ENCODE measurements at regions not wholly inside any gene's neighbourhood (a gene's known extent, or its start where the extent isn't known, plus 50 kb on each side); places are given as distances from the start of the nearest gene placed in this dataset.
"Not testable (repeated sequence)": the region's sequence is repeated elsewhere in the genome, so short reads cannot be mapped to it uniquely, and the experiment has no call there.

DNA sequence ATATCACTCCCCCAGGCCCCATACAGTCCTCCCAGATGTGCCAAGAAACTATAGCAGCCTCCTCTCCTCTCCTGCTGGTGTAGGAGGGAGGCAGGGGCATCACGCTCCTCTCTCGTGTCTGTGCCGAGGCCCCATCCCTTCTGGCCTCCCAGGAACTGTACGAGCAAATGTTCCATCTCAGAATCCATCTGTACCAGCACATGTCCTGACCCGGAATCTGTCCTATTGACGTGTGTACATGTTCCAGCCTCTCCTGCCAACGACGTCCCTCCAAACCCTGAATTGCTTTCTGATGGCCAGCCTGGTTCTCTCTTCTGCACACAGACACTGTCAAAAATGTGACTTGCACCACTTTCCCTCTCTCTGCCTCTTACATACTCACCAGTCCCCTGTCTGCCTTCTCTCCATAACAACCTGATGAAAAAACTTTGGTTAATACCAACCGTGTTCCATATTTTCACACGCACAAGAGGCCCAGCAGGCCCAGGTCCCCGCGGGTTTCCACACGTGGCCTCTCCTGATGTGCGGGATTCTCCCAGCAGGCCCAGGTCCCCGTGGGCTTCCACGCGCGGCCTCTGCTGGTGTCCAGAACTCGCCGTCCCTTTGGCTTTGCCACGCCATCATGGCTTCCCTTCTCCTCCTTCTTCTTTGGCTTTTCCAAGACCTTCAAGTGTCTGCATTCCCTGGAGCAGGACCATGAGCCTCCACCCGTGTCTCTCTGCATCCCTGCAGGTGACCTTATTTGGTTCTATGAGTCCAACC lies 125.2 kb upstream of the THBS2 start:
- no peak for DNase-seq

DNA sequence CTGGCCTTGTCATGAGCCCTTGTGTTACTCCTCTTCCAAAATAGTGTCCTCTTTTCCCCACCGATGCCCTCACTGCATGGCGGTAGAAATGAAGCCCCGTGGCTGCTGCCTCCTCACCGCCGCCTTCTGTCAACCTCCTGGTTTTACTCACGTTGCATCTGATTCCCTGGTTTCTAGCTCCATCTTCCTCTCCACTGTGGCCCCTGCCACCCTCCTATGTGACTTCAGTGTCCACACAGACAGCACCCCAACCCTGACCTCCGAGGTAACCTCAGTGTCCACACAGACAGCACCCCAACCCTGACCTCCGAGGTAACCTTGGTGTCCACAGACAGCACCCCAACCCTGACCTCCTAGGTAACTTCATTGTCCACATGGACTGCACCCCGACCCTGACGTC lies 122.8 kb upstream of the THBS2 start:
- DNase-seq = no peak

DNA sequence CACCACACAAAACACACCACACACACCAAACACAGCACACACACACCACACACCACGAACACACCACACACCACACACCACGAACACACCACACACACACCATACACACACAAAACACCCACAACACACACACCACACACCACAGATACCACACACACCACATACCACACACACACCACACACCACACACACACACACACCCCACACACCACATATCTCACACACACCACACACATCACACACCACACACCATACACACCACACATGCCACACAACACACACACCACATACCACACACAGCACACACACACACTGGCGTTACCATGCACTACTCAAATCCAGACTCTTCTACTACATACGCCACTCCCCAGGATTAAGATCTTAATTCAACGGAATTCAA lies 118.9 kb upstream of the THBS2 start:
- DNase-seq = no peak

DNA sequence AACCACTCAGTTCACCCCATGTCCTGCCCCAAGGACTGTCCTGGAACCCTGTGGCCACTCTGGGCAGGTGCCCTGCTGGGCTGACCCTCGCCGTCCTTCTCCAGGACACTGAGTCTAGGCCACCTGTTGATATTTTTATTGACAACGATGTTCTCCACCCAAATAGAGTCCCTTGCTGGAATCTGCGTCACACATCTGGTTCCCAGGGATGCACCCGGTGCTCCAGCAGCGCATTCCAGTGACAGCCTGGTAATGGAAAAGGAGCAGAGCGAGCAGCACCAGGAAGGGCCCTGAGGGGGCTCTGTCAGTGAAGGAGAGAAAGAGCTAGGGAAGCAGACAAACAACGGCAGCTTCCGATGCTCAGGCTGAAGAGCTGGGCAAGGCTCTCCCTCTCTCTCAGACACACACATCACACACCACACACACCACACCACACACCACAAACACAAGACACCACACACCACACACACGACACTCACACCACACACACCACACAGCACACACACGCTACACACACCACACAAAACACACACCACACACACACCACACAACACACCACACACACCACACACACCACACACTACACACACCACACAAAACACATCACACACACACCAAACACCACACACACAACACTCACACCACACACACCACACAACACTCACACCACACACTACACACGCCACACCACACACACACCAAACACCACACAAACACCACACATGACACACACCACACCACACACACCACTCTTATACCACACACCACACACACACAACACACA lies 117.9 kb upstream of the THBS2 start:
- DNase-seq = no peak

DNA sequence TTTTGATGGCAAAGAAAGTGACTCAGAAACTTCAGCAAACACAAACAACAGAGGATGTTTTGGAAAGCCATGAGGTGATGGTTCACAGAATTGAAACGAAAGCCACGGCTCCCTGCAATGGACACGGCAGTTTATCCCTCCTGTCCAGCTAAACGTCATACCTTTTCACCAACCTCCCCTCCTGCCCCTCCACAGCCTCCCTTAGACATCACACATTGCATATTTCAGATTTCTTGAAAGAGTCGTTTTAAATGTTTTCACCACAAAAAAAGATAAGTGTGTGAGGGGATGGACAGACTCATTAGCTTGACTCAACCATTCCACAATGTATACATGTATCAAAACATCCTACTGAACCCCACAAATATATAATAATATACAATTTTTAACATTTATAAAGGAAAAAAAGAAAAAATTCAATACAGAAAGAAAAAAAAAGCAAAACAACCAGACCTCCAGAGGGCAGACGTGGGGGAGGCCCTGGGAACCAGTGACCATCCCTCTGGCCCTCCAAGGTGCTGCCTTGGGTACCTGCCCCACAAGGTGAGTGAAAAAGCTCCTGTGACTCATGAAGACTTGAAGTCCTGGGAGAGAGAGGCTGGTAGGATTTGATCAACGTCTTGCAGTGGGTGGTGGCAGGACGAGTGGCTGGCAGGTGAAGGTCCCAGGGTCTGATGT lies 117.2 kb upstream of the THBS2 start:
- DNase-seq = no peak

DNA sequence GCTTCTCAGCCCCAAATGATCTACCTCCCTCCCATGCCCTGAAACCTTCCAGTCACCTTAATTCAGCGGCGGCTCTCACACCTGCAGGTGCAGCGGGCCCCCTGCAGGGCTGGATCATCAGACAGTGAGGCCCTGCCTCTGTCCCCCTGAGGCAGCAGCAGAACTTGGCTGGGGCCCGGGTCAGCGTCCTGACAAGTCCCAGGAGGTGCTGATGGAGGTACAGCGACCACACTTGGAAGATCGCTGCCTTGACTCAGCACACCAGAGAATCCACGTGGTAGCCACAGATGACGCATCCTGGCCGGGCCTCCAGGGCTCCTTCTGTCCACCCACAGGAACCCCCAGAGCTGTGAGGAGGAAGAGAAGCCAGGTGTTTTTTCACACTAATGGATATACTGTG lies 116.4 kb upstream of the THBS2 start:
- DNase-seq = no peak

DNA sequence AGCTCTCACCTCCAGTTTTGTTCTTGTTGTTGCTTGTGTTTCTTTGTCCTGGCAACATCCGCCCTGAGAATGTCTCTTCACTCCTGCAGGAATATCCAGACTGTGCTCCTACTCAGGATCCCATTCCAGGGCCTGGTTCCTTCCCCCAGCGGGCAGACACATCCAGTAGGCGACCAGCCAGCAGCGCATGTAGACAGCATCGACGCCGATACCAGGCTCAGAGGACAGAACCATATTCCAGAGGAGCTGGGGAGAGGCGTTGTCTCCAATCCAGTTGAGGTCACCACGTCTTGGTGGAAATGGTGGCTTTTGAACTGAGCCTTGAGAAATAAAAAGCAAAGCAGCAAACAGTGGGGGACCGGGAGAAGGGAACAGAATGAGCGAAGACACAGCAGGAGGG lies 114.6 kb upstream of the THBS2 start:
- no peak for DNase-seq

DNA sequence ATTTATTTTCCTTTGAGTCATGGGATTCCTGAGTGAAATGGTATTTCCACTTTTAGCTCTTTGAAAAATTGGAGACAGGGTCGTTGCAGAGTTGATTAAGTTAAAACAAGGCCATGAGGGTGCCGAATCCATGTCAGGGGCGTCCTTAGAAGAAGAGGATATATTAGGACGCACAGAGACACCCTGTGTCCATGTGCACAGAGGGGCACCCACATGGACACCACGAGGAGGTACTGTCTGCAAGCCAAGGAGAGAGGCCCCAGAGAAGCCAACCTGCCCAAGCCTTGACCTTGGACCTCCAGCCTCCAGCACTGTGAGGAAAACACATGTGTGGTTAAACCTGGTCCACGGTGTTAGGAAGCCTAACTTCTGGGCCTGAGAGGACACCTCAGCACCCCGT lies 113.9 kb upstream of the THBS2 start:
- no peak for DNase-seq

DNA sequence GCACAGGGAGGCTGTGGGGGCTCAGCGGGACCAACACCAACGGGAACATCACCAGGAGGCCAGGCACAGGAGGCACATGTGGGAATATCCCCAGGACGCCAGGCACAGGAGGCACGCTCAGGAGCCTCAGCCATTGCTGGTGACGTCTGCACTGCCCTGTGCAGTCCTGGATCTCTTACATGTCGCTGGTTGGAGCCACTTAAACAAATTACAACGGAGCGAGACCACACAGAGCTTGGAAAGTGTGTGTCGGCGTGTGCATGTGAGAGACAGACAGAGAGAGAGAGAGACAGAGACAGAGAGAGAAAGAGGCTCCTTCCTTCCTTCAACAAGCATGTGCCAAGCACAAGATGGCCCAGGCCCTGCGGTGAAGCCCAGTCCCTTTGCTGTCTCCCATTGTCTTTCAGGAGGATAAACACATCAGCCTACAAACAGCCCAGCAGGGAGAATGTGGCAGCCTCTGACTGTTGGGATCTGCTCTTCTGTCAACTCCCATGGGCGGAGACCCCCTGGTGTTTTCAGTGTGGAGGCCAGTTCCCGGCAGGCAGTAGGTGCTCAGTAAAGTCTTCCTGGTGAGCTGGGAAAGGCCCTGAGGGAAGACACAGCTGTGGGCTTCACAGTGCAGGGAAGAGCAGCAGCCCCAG lies 112.7 kb upstream of the THBS2 start:
- no peak for DNase-seq

DNA sequence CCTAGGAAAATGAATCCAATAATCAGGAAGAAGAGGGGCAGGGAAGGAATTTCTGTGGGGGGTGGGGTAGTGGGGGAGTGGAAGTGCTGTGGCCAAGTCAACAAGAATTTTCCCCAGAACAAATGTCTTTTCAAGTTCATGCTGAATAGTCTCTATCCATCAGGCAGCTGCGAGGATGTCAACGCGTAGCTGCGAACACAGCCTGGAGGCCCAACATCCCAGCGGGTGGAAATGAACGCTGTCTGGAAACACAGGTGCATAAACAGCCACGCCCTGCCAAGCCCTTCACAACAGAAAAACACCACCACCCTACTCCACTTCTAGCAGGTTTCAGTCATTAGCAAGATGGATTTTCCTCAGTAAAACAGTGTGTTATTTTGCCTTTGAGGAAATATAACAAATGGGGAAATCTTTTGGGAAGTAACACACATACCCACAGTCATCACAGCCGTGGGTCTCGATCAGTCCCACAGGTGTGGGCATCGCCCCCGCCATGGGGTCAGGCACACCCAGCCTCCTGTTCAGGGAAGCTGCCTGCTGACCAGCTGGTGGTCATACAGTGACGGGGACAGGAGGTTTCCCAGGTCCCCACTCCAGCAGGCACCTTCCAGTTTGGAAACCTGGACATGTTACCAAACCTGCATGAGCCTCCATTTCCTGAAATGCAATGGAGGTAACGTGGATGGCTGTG lies 112.1 kb upstream of the THBS2 start:
- no peak for DNase-seq

DNA sequence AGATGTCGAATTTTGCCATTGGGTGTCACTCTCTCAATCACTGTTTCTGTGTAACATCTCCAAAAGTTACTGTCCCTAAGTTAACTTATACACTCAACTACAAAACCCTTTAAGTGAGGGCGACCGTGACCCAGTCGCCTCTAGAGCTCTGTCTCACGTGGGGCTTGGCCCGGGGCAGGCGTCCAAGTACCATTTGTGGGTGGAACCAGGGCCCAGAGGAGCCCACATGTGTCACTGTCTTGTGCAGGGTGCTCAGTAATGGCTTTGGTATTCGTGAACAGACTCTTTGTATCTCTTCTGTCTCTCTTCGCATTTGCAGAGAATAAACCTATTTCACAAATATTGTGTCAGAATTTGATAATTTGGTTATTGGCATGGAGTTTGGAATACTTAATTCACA lies 109.9 kb upstream of the THBS2 start:
- DNase-seq = no peak

DNA sequence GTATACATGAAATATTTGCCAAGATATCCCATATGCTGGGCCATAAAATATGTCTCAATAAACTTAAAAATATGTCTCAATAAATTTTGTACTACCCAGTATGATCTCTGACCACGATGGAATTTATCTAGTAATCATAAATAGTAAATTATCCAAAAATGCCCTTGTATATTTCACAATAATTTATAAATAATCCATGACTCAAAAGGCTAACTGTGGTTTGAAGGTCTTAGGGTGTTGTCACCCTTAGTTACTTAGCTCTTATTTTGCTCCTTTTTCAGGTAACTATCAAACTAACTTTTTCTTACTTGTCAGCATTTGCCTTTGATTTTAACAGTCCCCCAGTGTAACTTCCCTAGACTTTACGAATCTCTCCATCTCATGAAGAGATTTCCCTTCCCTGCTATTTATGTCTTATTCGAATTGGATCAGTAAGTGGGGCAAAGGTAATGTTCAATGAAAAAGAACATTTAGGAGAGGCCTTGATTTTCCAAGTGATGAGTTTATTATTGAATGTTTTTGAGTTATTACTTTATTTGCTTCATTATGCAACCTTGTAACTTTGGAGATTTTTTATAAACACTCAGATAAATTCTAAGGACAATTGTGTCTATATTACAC lies 109.0 kb upstream of the THBS2 start:
- DNase-seq = no peak

DNA sequence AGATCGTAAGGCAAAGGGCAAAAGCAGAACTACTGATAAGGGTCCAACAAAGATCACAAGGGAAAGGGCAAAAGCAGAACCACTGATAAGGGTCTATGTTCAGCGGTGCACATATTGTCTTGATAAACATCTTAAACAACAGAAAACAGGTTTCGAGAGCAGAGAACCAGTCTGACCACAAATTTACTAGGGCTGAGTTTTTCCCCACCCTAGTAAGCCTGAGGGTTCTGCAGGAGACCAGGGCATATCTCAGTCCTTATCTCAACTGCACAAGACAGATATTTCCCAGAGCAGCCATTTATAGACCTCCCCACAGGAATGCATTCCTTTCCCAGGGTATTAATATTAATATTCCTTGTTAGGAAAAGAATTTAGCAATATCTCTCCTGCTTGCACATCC lies 101.4 kb upstream of the THBS2 start:
- not testable (repeated sequence) for DNase-seq

DNA sequence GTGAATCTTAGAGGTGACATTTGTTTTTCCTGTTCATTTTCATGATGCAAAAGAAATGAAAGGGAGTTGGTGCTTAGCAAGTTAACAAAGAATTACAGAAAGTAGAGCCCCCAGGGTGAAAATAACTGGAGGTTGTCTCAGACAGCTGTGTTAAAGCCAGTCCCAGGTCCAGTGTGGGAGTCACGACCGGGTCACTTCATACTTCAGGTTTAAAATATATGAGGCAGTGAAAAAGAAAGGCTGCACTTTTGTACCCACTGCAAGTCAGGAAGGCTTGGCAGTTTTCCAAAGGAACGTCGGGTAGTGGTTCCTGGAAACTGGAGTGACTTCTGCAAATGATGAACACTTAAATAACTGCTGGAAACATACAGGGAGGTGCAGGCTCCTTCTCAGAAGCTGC lies 91.5 kb upstream of the THBS2 start:
- no peak for DNase-seq

DNA sequence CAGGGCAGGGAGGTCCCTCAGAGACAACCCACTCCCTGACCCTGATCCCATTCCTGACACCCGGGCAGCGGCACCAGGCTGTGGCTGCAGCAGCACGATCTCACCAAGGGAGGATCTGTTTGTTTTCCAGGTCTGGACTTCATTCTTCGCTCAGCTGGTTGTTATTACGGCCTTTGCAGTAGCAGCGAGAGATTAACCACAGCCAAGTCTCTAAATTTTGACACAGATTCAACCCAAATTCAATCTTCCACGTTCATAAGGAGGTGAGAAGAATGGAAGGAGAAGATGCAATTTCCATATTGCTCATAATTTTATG lies 91.1 kb upstream of the THBS2 start:
- no peak for DNase-seq

DNA sequence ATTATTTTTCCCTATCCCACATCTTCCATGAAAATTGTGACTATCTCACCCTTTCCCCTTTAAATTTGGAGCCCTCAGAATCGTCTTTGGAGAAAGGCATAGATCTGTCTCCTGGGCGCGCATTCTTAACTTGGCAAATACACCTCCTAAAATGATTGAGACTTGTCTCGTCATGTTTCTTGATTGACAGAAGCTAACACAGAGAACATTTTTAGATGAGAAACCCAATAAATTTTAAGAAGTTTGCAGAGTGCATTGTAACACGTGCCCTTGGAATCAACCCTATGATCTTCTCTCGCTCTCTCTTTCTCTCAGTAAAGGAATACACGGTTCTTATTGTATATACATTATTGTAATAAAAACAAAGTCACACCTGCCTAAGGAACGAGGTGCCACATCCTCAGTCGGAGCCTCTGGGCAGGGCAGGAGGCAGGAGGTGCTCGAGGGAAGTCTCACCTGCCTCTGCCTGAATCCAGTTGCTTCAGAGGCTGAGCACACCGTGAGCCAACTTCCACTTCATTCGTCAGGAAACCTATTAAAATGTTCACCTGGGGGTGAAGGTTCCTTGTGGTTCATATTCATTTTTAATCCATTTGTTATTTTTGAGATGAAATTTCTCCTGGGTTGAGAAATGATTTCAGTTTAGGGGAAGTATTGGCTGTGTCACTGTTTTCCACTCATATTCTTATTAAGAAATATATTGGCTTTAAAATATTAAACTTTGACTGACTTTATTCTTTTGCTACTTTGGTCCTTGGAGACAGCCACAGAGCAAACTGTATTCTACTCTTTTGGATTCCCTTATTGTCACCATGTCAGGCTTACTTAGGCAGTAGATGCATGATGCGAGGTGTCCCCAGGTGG lies 90.5 kb upstream of the THBS2 start:
- no peak for DNase-seq

DNA sequence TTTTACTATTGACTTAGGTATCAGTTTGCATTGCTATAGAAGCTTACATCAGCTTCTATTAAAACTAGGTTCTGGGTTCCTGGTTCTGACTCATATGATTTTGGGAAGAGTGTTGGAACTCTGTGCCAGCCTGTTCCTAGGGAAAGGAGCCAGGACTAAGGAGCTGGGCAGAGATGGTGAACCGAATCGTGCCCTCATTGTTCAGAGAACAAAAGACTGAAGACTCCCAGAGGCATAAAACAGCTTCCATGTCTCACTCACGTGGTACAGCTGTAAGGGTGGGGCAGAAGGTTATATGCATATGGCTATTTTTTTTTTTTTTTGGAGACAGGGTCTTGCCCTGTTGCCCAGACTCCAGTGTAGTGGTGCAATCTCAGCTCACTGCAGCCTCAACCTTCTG lies 89.1 kb upstream of the THBS2 start:
- DNase-seq = no peak

DNA sequence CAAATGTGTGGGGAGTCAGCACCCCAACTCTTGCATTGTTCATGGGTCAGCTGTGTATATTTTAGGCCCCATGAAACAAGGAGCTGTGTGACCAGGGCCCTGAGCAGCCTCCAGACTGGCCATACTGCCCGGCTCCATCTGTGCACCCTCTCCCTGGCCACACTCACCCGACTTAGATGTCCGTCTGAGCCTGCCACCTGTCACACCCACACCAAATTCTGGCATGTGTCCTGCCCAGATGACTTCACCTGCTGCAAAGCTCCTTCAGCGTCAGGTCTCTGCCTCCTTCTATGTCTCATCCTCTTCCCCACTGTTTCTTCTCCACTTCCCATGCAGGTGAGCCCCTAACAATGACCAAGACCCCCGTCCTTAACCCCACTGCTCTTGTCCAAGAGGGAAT lies 88.1 kb upstream of the THBS2 start:
- DNase-seq = no peak

DNA sequence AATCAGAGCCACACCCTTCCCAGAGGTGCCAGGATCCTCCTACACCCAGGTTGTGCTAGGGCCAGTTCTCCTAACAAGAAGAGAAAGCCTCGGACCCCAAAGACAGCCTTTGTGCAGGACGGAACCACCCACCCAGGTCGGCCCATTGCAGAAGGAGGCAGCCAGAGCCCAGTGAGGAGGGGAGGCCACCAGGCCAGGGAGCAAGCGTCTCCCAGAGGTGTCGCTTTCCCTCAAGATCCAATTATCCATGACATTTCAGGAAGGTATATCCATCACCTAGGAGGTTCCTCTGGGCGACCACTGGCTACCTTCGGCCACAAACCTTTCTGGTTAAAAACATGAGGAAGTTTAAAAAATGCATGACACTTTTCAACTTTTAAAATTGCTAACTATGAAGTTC lies 87.4 kb upstream of the THBS2 start:
- DNase-seq = no peak

DNA sequence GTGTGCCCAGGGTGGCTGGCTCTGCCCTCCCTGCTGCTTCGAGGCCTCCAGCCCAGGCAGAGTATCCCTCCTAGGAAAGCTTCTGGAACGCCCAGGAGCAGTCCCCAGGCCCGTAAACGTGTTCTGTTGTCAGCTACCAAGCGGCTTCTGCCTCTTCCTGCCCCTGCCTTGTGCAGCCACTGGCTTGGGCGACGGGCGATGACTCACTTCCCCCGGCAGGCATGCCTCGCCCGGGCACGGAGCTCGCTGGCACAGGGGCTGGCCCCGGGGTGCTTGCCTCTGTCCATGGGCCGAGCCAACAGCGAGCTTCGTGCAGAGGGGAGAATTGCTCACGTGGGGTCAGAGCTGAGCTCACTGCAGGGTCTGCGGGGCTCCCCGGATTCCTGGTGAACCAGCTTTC lies 86.7 kb upstream of the THBS2 start:
- DNase-seq = no peak

DNA sequence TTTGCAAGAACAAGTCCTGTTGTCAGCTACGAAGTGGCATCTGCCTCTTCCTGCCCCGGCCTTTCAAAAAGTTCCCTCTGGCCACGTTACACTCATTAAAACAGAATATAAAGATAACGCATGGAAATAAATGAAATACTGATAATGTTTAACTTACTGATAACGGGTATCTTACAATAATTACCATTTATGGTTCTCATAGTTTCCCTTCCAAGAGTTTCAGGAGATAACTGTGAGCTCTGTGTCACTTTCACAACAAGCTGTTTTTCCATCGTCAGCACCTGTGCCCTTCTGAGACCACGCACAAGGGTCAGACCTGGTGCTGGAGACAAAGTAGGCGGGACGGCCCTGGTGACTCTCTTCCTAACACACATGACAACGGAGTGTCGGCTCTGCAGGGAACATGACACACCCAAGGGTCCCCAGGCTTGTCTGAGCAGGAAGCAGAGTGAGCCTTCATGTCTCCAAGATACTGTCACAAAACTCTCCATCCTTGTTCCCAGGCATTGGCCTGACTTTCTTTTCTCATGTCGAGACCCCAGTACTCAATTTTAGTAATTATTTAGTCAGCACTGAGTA lies 86.2 kb upstream of the THBS2 start:
- no peak for DNase-seq
